Suppressor macrophage (primary cell): ENCODE measurements at regions not wholly inside any gene's neighbourhood (a gene's known extent, or its start where the extent isn't known, plus 50 kb on each side); places are given as distances from the start of the nearest gene placed in this dataset.
"Not testable (repeated sequence)": the region's sequence is repeated elsewhere in the genome, so short reads cannot be mapped to it uniquely, and the experiment has no call there.

Experiments used
- DNase-seq, 4 experiments: peaks; one replicate each; pipeline ENCODE4 v3.0.0-alpha.2; 2020 to 2022

DNA sequence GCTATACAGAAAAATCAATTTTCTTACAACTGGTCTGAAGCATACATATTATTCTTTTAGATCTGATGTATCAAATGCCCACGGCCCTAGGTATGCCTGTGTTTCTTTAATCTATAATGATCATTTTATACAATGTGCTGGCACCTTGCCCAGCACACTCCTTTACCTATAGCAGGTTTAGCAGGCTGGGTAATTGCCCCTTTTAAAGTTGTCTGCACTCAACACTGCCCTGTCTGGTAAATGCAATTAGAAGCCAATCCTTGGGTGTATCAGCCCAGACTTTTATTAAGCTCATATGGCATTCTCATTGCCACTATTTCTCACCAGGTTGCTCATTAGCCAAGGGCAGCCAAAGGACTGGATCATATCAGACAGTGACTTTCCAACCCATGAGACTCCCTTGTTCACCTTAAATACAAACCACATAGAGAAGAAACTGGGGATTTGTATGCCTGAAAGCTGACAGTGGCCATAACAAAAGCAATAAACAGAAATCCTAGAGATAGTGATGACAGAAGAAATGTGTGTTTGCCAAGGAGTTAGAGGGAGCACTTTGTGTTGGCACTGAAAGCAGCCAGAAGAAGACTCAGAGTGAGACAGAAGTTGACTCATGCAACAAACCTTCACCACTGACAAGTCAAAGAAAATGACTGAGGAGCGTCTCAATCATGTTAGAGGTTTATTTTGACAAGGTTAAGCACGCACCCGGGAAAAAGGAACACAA, 334.2 kb downstream of the SPATA31A7 start:
- not testable (repeated sequence) for DNase-seq

- not testable (repeated sequence) for DNase-seq
Observed at GRCh38 chr9:61525629-61526028, 335.8 kb downstream of the SPATA31A7 start.

- DNase-seq, result peak in 1 of 4 experiments; percentile 0
Observed at GRCh38 chr9:61550101-61550748, 360.4 kb downstream of the SPATA31A7 start.

- DNase-seq, result not testable (repeated sequence)
Observed at GRCh38 chr9:61571403-61572127, 381.7 kb downstream of the SPATA31A7 start.

DNA sequence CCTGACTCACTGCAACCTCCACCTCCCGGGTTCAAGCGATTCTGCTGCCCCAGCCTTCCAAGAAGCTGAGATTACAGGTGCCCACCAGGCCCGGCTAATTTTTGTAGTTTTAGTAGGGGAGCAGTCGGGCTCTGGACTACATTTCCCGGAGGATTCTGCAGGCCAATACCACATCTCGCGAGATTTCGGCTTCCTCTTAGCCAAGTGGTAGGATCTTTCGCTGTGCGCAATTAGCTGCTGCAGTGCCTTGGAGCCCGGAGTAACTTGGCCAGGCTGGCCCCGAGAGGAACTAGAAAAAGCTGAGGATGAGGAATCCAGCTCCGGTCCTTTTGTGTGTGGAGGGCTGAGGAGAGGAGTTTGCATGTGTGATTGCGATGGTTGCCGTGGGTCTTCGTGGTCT, 382.5 kb downstream of the SPATA31A7 start:
- not testable (repeated sequence) for DNase-seq

DNA sequence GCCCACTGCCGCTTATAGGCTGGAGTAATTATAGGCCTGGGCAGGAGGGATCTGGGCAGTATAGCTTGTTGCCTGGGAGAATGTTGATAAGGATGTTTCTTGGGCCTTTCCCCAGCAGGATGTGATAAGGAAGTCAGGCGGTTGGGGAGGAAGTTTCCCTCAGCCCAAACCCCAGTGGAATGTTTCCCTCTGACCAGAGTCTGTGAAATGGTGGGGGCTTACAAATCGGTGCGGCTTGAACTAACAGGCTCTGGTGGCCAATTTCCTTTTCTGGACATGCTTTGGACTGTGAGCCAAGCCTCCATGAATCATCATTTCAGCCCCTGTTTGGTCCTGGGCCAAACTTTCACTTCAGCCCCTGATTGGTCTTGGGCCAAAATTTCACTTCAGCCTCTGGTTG, 383.6 kb downstream of the SPATA31A7 start:
- not testable (repeated sequence) for DNase-seq
